A549 (cell line): ENCODE measurements at regions not wholly inside any gene's neighbourhood (a gene's known extent, or its start where the extent isn't known, plus 50 kb on each side); places are given as distances from the start of the nearest gene placed in this dataset.

Experiments used
- FOSL2 ChIP-seq, 2 experiments: fragments of 450-650 bp in 1 of 2; fragments of >200 bp in 1 of 2; sonication (Bioruptor Twin) in 1 of 2; formaldehyde crosslinking; IDR thresholded peaks; 2 replicates each; pipeline versions ENCODE4 v1.5.0 to v1.6.1; 2016 to 2020; ENCODE audit warnings: mild to moderate bottlenecking in 1 of 2, moderate library complexity in 1 of 2
- JUN ChIP-seq, 2 experiments: fragments of >200 bp; sonication (Bioruptor Twin); formaldehyde crosslinking; IDR thresholded peaks; 2 replicates in 1 of 2; 3 replicates in 1 of 2; pipeline ENCODE4 v1.6.1; 2016 to 2017
- ZSCAN20 ChIP-seq: fragments of 250-450 bp; sonication (Bioruptor Pico); IDR thresholded peaks from 2 replicates; pipeline ENCODE4 v1.8.0; 2022; ENCODE audit warnings: mild to moderate bottlenecking, moderate library complexity
- TF ChIP-seq, protein P1 (sequence below): fragments of >200 bp; sonication (Bioruptor Twin); formaldehyde crosslinking; IDR thresholded peaks from 3 replicates; pipeline ENCODE4 v1.5.1; 2016
- TF ChIP-seq, protein P2 (sequence below): IDR thresholded peaks from 2 replicates; pipeline ENCODE4 v1.6.1; 2012

DNA sequence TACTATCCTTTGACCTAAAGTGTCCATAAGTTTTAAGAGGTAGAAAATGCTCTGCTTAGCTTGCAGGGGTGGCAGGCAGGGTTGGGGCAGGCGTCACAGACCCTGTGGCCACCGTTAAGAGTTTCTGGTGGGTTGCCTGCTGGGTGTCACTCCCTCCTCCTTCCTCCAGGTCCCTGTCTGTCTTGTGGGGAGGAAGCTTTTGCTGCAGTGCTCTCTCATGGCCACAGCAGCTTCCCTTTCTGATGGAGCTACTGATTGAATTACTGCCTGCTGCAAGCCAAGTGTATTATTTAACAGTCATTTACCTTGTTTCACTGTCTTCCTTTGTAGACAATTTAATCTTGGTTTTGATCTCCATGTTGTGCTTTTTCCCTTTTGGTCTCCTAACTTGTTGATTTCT lies 384.6 kb downstream of the IDS start:
- TF ChIP-seq, protein P1, sequence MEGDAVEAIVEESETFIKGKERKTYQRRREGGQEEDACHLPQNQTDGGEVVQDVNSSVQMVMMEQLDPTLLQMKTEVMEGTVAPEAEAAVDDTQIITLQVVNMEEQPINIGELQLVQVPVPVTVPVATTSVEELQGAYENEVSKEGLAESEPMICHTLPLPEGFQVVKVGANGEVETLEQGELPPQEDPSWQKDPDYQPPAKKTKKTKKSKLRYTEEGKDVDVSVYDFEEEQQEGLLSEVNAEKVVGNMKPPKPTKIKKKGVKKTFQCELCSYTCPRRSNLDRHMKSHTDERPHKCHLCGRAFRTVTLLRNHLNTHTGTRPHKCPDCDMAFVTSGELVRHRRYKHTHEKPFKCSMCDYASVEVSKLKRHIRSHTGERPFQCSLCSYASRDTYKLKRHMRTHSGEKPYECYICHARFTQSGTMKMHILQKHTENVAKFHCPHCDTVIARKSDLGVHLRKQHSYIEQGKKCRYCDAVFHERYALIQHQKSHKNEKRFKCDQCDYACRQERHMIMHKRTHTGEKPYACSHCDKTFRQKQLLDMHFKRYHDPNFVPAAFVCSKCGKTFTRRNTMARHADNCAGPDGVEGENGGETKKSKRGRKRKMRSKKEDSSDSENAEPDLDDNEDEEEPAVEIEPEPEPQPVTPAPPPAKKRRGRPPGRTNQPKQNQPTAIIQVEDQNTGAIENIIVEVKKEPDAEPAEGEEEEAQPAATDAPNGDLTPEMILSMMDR, result no peak
- TF ChIP-seq FOSL2 (IDR thresholded peaks at IDR 0.05), result no peak
- TF ChIP-seq FOSL2 (CRISPR knock-in tag; IDR thresholded peaks at IDR 0.05), result no peak
- TF ChIP-seq ZSCAN20 (CRISPR knock-in tag), result no peak
- TF ChIP-seq, protein P2, sequence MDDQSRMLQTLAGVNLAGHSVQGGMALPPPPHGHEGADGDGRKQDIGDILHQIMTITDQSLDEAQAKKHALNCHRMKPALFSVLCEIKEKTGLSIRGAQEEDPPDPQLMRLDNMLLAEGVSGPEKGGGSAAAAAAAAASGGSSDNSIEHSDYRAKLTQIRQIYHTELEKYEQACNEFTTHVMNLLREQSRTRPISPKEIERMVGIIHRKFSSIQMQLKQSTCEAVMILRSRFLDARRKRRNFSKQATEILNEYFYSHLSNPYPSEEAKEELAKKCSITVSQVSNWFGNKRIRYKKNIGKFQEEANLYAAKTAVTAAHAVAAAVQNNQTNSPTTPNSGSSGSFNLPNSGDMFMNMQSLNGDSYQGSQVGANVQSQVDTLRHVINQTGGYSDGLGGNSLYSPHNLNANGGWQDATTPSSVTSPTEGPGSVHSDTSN, result no peak
- TF ChIP-seq JUN (IDR thresholded peaks at IDR 0.05), result no peak
